Testis (tissue), 2 donors: ENCODE measurements at regions not wholly inside any gene's neighbourhood (a gene's known extent, or its start where the extent isn't known, plus 50 kb on each side); places are given as distances from the start of the nearest gene placed in this dataset.

Source experiments
- CTCF ChIP-seq, 3 experiments: fragments of 450-650 bp in 2 of 3; fragments of 200-600 bp in 1 of 3; sonication (generic) in 1 of 3; IDR thresholded peaks; one replicate each; pipeline ENCODE4 v1.5.1; 2016 to 2019; ENCODE audit warnings: antibody characterized with exemption in 3 of 3, mild to moderate bottlenecking in 2 of 3, moderate library complexity in 1 of 3
- POLR2A ChIP-seq: fragments of 450-650 bp; IDR thresholded peaks from one replicate; pipeline ENCODE4 v1.6.1; 2017; ENCODE audit warnings: antibody characterized with exemption, mild to moderate bottlenecking, moderate library complexity

- TF ChIP-seq POLR2A (no peak), CTCF (IDR thresholded peaks at IDR 0.05) (no peak)
These were observed 69.3 kb upstream of the BLCAP start for GRCh38 chr20:37596890-37597536.
